Activated CD4-positive, alpha-beta T cell treated with anti-CD3 and anti-CD28 coated beads for 48 hours (primary cell): ENCODE measurements at regions not wholly inside any gene's neighbourhood (a gene's known extent, or its start where the extent isn't known, plus 50 kb on each side); places are given as distances from the start of the nearest gene placed in this dataset.
"Not testable (repeated sequence)": the region's sequence is repeated elsewhere in the genome, so short reads cannot be mapped to it uniquely, and the experiment has no call there.

ENCODE experiments used
- DNase-seq: peaks from one replicate; pipeline ENCODE4 v3.0.0-alpha.2; 2020

DNA sequence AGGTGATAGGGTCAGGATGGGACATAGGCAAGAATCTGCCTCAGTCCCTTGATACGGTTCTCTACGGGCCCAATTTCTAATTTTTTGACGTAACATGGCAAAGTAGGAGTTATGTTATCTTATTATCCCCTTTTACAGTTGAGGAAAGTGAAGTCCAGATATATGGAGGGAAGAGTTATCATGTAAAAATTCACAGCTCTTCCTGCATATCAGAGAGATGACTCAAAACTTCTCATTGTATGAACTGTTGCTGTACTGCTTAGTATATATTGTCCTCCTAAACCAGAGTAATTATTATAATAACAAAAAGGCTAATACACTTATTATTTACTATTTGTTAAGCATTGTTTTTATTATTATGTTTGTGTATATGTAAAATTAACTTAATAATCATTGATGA is 260.5 kb upstream of the IGFBP7 start:
- DNase-seq = no peak

DNA sequence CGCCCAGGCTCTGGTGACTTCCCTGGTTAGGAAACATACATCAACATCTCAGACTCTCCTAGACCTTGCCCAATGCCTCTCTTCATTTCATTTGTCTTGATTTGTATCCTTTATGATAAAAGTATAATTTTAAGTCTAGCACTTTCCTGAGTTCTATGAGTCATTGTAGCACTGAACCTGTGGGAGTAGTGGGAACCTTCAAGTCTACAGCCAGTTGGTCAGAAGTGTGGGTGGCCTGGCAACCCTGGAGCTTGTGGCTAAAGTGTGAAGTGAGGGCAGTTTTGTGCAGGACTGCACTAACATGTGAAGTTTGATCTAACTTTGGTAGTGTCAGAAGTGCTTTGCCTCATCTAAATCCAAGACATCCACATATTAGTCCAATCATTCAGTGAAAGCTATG is 259.3 kb upstream of the IGFBP7 start:
- DNase-seq = no peak

GRCh38 chr4:57364255-57364654 is 254.1 kb upstream of the IGFBP7 start:
- no peak for DNase-seq

GRCh38 chr4:57363346-57363745 is 253.2 kb upstream of the IGFBP7 start:
- no peak for DNase-seq

- DNase-seq = no peak
Measured at GRCh38 chr4:57360681-57361080, 250.5 kb upstream of the IGFBP7 start.

GRCh38 chr4:57355101-57355665 is 245.0 kb upstream of the IGFBP7 start:
- DNase-seq = no peak

DNA sequence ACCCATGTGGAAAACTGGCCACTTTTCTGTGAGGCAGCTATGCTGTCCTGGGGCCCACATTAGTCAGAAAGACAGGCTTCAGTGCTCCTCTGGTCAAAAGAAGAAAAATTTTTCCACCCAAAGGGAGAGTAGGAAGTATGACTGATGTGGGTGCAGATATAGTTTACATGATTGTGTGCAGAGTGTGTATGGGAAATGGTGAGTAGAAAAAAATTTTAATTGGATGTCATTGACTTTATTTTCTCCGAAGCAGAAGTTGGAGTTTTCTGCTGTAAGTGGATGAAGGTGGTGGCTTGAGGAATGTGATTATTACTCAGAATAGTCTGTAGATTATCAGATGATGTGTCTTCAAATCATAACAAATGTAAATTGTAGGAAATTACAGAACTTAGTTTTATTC is 241.5 kb upstream of the IGFBP7 start:
- no peak for DNase-seq

- DNase-seq = no peak
Measured at GRCh38 chr4:57344296-57344695, 234.1 kb upstream of the IGFBP7 start.

DNA sequence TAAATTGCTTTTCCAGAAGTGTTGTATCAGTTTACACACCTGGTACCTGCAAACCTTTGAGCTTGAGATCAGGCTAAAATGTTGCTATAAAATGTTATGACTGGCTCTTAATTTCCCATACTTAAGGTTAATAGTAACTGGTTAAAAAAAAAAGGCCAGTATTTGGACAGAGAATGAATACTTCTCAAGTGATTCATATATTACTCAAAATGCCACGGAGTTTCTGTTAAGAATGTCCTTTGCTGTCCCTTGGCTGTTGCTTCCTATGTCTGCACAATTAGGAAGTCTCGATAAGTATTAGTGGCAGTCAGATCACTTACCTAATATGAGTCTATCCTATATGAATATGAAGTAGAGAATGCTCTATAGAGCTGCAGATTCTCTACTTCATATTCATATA is 232.2 kb upstream of the IGFBP7 start:
- DNase-seq = no peak

- not testable (repeated sequence) for DNase-seq
Measured at GRCh38 chr4:57338861-57339260, 228.7 kb upstream of the IGFBP7 start.

DNA sequence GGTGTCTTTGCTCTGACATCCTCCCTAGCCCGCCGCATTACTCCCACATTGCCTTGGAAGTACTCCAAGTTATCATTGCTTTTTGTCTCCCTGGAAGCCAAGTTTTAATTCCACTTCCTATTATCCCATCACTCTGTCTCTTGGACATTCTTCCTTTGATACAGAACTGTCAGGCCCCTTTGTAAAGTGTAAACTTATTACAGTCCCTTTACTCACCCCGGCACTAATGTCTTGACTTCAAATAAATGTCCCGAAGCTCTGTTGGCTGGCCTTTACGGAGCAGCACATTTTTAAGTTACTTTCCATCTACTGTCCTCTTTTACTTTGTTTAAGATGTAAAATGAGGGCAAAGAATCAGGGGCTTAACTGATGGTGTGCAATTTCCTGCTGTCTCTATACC is 223.5 kb upstream of the IGFBP7 start:
- no peak for DNase-seq

GRCh38 chr4:57331959-57332358 is 221.8 kb upstream of the IGFBP7 start:
- no peak for DNase-seq

DNA sequence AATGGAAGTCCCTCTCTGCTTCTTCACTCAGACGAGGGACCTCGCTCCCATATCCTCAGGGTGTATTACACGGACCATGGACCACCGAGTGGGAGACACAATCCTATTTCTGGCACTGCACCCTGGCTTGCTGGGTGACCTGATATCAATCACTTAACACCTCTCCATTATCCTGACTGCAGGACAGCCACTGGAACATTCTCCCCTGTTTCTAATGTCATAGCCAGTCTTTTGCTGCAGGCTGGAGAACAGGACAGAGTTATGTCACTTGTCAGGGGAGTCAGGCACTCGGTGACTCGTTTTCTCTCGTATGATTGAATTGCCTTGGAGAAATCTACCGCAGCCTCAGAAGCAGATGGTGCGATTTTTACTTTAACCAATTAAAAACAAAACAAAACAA is 219.1 kb upstream of the IGFBP7 start:
- DNase-seq = no peak

DNA sequence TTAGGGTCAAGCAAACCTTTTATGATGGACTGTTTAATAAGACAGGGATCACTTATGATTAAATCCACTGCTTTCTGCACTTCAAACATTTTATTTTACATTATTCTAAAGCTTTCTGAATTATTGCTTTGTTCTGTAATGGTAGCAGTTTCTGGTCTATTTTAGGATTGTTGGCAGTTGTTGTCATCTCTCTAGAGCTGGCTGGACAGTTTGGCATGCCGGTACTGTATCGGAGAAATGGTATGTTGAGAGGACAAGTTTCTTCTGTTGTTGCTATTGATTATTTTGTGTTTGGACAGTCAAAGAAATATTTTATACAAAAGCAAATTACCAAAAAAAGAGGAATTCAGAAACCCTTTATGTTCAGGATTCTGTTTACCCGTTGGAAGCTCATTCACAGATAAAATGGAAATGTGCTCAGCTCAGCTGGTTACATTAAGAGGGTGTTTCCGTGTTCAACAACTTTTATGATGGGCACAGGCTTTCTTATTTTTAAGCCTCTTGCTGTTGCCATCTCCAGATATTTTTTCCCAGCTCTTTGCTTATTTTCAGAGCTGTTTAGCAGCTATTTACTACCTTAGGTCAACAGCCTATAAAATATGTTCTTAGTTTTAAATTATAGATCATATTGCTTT is 214.6 kb upstream of the IGFBP7 start:
- no peak for DNase-seq

GRCh38 chr4:57320849-57321248 is 210.7 kb upstream of the IGFBP7 start:
- no peak for DNase-seq

- DNase-seq = no peak
Measured at GRCh38 chr4:57320217-57320616, 210.0 kb upstream of the IGFBP7 start.

GRCh38 chr4:57318703-57319102 is 208.5 kb upstream of the IGFBP7 start:
- DNase-seq = no peak

DNA sequence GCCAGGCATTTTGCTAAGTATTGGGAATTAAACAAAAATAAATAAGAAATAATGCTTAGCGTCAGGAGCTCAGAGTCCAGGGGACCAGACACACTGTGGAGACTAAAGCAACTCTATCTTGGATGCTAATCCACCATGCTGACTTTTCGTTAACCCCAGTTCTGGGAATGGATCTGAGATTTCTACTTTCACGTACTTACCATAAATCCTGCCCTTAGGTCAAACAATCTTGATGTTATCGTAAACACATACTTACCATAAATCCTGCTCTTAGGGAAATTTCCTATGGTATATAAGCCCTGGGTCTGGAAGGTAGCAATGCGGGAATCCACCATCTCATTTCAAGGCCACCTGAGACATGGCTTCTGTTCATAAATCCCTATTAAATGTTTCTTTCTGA is 204.5 kb upstream of the IGFBP7 start:
- no peak for DNase-seq

DNA sequence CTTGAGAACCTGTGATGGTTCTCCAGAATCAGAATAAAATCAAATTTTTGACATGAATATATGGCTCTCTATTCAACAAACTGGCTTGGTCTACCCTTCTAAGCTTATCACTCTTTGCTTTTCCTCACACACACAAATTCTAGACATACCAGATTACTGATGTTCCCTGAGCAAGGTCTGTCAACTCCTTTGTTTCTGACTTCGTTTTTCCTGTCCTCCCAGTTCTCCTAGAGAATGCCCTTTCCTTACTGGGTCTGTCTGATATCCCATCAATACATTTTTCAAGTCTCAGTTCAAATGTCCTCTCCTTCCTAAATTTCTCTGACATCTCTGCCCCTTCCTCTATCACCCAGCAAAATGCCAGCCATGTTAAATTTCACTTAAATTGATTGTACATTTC is 202.1 kb upstream of the IGFBP7 start:
- DNase-seq = no peak

GRCh38 chr4:57309658-57310057 is 199.5 kb upstream of the IGFBP7 start:
- DNase-seq = no peak

DNA sequence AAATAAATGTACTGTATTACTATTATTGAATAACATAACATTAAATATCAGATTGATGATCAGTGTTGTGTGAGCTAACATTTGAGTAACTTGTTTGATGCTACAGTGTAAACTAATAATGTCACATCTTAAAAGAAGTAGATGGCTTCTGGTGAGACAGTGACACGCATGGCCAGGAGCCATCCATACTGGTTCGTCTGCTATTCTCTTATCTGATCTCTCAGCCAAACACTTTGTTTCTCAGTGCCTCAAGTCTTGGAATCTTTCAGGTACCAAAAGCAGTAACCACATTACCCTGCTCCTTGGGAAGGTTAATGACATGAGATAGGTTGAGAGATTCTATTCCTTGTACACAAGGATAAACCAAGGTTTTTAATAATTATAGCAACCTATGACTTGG is 198.1 kb upstream of the IGFBP7 start:
- no peak for DNase-seq

DNA sequence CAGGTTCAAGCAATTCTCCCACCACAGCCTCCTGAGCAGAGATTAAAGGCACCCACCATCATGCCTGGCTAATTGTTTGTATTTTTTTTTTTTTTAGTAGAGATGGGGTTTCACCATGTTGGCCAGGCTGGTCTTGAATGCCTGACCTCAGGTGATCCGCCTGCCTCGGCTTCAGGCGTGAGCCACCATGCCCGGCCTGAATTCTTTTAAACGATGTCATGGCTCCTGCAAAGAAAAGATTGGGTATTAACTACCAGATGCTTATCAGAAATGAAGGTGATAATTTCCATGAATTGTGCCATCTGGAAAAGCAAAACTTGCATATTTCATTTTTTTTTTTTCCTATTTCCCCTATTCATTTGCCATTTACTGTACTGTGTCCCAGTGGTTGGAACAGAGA is 195.7 kb upstream of the IGFBP7 start:
- no peak for DNase-seq

GRCh38 chr4:57303012-57303751 is 193.0 kb upstream of the IGFBP7 start:
- DNase-seq = no peak

- DNase-seq = not testable (repeated sequence)
Measured at GRCh38 chr4:57300300-57300699, 190.1 kb upstream of the IGFBP7 start.

- no peak for DNase-seq
Measured at GRCh38 chr4:57291911-57292310, 181.7 kb upstream of the IGFBP7 start.
